OCI-LY1 (cell line): ENCODE measurements at regions not wholly inside any gene's neighbourhood (a gene's known extent, or its start where the extent isn't known, plus 50 kb on each side); places are given as distances from the start of the nearest gene placed in this dataset.

Experiments
- CTCF ChIP-seq: fragments of 200-600 bp; sonication (generic), shearing (Covaris generic); IDR thresholded peaks from 2 replicates; pipeline ENCODE4 v1.5.1; 2017; ENCODE audit warnings: mild to moderate bottlenecking, antibody characterized with exemption, low read length, moderate library complexity, mixed read lengths
- EZH2 ChIP-seq: fragments of 200-600 bp; sonication (generic), shearing (Covaris generic); IDR thresholded peaks from 2 replicates; pipeline ENCODE4 v1.8.0; 2017; ENCODE audit warnings: borderline replicate concordance, mixed run types, mild to moderate bottlenecking, antibody characterized with exemption, low read length, moderate library complexity, mixed read lengths

- TF ChIP-seq CTCF = no peak
- no peak for TF ChIP-seq EZH2
Measured at GRCh38 chr6:87881342-87881895, 166.2 kb upstream of the SPACA1 start.
